T follicular helper cell (primary cell): ENCODE measurements at regions not wholly inside any gene's neighbourhood (a gene's known extent, or its start where the extent isn't known, plus 50 kb on each side); places are given as distances from the start of the nearest gene placed in this dataset.

ENCODE experiments used
- DNase-seq: peaks from one replicate; pipeline ENCODE4 v3.0.0-alpha.2; 2020; ENCODE audit warnings: low read depth

DNA sequence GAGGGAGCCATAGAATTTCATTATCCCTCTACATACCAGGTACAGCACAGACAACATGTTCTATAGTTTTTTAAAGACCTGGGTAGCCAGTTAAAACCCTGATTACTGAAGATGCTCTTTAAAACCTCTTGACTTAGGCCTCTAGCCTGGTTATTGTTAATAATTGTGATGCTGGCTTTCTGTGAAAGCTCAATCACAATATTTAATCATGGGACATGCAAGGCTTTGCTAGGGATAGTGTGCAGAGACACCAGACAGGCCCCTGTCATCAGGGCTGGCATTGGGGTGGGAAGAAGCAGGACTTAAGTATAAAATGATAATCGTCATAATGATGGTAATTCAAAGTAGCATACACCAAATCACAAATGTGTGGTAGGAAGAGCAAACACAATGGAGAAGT lies 274.4 kb downstream of the PTBP2 start:
- DNase-seq = no peak

DNA sequence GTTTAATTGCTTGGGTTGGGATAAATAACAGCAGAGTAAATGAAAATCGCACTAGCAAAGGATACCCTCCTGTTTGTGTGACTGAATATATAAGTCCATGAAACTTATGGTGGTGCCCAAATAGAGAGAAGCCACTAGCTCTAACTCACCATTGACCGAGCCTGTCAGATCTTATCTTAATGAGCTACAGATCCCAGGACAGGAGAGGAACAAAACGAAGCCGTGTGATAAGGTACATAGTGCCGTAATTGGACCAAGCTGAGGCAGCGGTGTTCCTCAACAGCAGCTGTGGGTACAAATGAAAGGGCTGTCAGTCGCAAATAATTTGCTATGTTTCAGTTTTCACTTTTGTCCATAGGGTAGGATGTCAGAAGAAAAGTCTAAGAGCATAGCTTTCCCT lies 276.1 kb downstream of the PTBP2 start:
- DNase-seq = no peak

DNA sequence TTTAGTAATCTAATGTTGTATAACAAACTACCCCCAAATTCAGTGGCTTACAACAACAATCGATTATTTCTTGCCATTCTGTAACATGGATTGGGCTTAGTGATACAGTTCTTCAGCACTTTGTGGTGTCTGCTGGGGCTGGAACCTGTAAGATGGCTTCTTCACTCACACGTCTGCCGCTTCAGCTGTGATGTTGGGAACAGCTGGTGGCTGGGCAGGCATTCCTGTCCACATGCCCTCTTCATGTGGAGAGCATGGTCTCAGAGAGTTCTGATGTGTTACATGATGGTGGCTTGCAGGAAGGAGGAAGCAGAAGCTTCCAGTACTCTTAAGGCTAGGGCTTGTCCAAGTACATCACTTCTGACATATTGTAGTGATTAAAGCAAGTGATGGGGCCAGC lies 276.9 kb downstream of the PTBP2 start:
- no peak for DNase-seq

DNA sequence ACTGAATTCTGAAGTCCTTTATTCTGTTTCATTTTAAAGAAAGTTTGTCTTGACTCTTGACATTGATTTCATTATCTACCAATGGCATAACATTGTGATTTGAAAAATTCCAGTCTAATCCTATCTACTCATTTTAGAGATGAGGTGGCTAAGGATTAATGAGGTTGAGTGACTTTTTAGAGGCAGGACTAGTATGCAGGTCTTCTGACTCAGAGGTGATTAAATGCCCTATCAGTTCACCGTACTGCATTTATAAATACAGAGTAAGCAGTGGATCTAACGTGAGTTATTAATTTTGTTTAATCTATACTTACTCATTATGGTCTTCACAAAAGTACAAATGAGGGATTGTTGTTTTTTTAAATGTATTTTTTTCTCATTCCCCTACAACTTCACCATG lies 277.6 kb downstream of the PTBP2 start:
- DNase-seq = no peak

DNA sequence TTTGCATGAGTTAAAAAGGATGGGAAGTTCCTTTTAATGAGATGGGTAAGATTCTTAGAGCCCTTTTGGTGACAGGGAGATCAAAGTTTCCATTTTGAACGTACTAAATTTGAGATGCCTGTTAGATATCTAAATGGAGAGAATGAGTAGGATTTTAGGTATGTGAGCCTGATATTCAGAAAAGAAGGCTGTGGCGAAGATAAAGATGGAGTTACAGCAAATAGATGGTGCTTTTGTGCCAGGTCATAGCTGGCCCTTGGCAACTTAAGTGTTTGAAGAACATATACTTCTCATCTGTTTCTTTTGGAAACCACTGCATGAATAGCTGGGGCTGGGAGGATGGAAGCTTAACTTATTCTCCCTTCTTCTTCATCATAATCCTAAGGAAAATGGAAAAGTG lies 282.5 kb downstream of the PTBP2 start:
- DNase-seq = no peak

DNA sequence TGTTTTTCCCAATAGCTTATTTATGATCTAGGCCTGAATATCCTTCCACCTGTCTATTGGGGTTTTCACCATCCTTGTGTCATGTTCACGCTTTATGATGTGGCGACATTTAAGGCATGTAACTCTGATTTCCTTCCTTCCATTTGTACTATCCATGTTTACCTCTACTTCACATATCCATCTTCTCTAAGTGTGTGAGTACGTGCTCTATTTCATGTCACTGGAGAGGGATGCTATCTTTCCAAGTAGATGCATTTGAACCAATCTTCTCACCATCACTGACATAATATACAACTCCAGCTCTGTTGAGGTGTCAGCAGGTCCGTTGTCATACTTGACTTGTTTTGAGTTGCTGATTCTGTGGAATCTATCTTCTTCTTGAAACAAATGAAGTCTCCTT lies 283.2 kb downstream of the PTBP2 start:
- DNase-seq = no peak

DNA sequence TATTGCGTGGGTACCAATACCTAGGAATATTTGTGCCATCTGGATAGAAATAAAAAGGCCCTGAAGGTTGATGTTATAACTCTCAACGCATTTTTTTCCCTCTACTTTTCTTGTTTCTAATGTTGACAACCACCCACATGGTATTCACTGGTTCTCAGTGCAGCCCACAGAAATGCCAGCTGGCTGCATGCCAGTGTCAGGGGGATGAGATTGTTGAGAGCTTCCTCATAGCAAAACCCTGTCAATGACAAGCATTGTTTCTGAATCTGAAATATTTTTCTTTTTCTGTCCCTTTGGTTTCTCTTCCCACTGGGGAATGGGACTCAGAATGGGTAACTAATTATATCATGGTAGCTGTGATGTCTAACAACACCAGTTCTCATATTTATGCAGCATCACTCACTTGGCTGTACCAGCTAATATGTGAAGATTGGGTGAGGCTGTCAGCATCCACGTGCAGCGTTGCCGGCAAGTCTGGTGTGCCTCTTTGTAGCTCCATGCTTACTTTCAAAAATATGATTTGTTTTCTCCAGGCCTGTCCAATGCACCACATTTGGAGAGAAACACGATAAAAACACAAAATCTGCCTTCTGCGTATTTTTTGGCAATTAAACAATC lies 284.6 kb downstream of the PTBP2 start:
- no peak for DNase-seq

DNA sequence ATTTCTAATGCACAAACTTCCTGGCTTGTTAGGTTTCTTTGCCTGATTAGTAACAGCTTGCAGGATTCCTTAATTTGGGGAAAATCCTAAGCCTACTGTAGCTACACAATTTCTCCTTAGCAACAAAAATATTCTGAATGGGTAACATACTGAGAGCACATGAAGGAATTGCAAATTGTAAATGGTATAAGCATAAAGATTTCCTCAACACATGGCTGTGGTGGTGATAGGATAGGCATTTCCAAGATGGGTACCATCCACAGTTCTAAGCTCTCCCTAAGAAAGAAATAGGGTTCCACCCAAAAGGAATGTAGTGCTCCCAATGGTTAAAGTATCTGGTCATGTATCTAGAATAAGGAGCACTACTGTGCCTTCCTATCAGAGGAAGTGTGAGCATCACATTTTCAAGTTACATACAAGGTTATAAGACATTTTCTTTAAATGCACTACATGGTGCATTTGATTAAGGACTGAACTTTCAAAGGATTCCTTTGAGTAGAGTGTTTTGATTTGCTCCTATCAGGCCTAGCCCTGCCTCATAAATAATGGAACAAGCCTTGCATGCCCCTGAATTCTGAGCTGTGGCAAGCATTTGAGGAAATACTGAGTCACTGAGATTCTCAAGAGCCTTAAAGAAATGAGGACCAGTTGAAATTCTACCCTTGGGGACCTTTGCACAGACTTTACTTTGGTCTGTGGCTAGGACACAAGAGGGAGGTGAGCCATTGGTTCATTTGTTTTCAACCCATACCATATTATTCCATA lies 286.4 kb downstream of the PTBP2 start:
- DNase-seq = no peak

DNA sequence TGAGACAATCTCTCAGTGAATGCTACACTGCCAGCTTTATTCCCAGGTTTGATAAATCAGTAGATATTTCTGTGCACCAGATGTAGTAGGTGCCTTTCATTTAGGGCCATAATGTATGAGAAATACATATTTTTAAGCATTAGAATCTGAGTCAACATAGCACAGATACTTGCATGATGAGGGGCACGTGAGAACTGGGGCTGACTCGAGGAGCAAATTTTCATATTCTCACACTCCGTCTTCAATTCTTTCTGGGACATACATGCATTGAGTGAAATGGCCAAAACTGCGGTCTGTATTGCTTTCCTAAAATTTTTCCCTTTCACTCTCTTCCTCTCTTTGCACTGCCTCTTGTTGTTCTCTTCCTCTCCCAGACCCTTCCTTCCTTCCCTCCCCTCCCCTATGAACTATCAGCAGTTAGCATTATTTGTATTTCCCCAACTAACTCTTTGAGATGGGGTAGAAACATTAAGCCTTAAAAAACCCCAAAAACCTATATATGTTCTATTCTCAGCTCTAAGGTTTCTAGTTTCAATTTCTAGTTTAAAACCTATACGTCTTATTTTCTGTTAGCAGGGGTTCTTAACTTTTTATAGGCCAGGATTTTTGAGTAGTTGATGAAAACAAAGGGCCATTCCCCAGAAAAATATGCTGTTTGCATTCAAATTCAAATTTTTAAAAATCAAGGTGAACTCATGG lies 289.1 kb downstream of the PTBP2 start:
- DNase-seq = no peak

DNA sequence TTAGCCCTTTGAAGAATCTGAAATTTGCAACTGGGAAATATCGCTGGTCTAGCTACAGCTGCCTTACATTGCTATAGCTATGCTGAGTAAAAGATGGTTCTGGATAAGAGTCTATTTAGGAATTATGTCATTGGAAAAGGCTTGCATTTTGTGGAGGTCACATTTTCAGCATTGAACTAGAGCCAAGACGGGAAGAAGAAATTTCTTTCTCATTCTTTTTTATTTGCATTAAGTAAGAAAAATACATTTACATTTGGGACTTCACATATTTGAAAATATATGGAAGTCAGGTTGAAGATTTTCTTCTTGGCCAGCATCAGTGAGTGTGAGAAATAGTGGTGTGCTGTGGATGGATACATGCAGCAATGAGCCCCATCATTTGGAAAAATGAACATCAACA lies 291.6 kb downstream of the PTBP2 start:
- DNase-seq = no peak

DNA sequence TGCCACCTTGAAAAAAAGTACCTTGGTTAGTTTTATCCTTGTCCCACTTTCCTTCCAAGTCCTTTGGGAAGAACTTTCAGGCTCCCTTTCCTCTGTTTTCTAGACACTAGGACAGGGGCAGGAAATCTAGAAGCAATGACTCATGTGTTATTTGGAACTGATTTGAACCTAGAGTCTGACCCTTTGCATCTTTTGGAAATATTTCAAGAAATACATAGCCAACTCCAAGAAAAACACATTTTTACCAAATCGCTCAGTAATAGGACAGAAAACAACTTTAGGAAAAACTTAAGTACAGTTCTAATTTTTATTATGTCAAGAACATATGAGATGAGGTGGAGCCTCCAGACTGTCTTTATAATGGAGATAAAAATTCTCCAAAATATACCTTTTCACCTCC lies 292.4 kb downstream of the PTBP2 start:
- no peak for DNase-seq

DNA sequence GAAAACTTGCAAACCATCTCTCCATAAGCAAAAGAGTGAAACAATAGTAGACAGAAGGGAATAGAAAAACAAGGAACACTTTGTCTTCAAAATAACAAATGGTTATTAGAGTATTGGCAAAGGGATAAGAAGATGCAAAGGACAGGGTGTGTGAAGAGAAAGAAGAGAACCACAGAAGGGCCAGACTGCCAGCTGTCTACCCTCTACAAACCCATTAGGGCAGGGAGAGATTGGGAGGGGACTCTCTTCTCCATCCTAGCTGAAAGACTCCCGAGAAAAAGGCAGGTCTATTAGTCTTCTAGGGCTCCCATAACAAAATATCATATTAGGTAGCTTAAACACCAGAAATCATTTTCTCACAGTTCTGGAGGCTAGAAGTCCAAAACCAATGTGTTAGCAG lies 292.8 kb downstream of the PTBP2 start:
- DNase-seq = no peak

DNA sequence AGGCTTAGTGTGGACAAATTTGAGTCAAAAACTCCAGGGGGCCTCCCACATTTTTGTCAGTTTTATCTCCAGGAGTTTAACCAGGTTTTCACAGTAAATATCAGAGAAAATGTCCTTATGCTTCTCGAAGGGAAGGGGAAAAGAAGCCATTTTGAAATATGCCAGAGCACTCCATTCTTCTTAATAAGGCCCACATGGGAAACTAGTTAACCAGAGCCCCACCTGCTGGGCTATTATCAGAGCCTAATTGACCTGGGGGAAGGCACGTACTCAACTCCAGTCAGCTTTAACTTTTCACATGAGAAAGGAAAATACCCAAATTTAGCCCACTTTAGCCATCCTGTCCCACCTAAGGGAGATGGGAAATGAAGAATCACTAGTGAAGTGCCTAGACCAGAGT lies 296.3 kb downstream of the PTBP2 start:
- no peak for DNase-seq
